Keratinocyte (primary cell): ENCODE measurements at regions not wholly inside any gene's neighbourhood (a gene's known extent, or its start where the extent isn't known, plus 50 kb on each side); places are given as distances from the start of the nearest gene placed in this dataset.

Source experiments
- CTCF ChIP-seq, 3 experiments: IDR thresholded peaks in 1 of 3; conservative IDR thresholded peaks in 1 of 3; optimal IDR thresholded peaks in 1 of 3; 2 replicates in 2 of 3; 3 replicates in 1 of 3; pipeline versions ENCODE3 to v1.5.1; 2011; ENCODE audit warnings: low read length in 3 of 3, mild to moderate bottlenecking in 3 of 3, moderate library complexity in 2 of 3, control low read depth in 1 of 3, inconsistent platforms in 1 of 3; ENCODE audit not compliant: insufficient read depth in 2 of 3; ENCODE audit errors: extremely low read depth in 1 of 3
- EZH2 ChIP-seq: IDR thresholded peaks from one replicate; pipeline ENCODE4 v1.6.1; 2012; ENCODE audit warnings: inconsistent platforms, mild to moderate bottlenecking, low read length, moderate library complexity

- TF ChIP-seq CTCF (optimal IDR thresholded peaks at IDR 0.05 in 1 of 3, IDR thresholded peaks at IDR 0.05 in 1 of 3, conservative IDR thresholded peaks at IDR 0.05 in 1 of 3; ENCODE audit: extremely low read depth in 1 of 3, insufficient read depth in 2 of 3, low read length in 3 of 3) (no peak), EZH2 (no peak)
Measured at GRCh38 chr5:173479711-173480110, 136.7 kb downstream of the BOD1 start.
